SK-N-SH treated with all-trans-retinoic acid at 6 μM for 48 hours (cell line): ENCODE measurements at regions not wholly inside any gene's neighbourhood (a gene's known extent, or its start where the extent isn't known, plus 50 kb on each side); places are given as distances from the start of the nearest gene placed in this dataset.

ENCODE experiments used
- ATAC-seq: fragments of 200-7000 bp; cut with Tn5 transposase; 3 replicates; pipeline ENCODE4 v1.9.1; 2020; ENCODE audit warnings: mild to moderate bottlenecking, moderate library complexity
- ARNTL ChIP-seq: fragments of 450-650 bp; formaldehyde crosslinking; IDR thresholded peaks from 2 replicates; pipeline ENCODE4 v1.5.0; 2020; ENCODE audit warnings: low read depth, mild to moderate bottlenecking, moderate library complexity, borderline replicate concordance
- BACH2 ChIP-seq: fragments of 250-450 bp; sonication (Bioruptor Pico); IDR thresholded peaks from 2 replicates; pipeline ENCODE4 v1.9.0; 2021; ENCODE audit warnings: mild to moderate bottlenecking, borderline replicate concordance
- CSDC2 ChIP-seq: fragments of 250-450 bp; sonication (Bioruptor Pico); IDR thresholded peaks from 2 replicates; pipeline ENCODE4 v1.5.0; 2020; ENCODE audit warnings: mild to moderate bottlenecking, moderate library complexity
- ESRRG ChIP-seq: fragments of 250-450 bp; sonication (Bioruptor Pico); IDR thresholded peaks from 2 replicates; pipeline ENCODE4 v1.6.1; 2021; ENCODE audit warnings: mild to moderate bottlenecking
- ISL1 ChIP-seq: fragments of 250-450 bp; sonication (Bioruptor Pico); IDR thresholded peaks from 2 replicates; pipeline ENCODE4 v2.1.2; 2022; ENCODE audit warnings: mild to moderate bottlenecking, moderate library complexity
- OSR1 ChIP-seq: fragments of 250-450 bp; sonication (Bioruptor Pico); IDR thresholded peaks from 2 replicates; pipeline ENCODE4 v1.8.0; 2022; ENCODE audit warnings: moderate library complexity, mild to moderate bottlenecking, inconsistent platforms
- POU6F1 ChIP-seq: fragments of 250-450 bp; sonication (Bioruptor Pico); IDR thresholded peaks from 2 replicates; pipeline ENCODE4 v1.8.0; 2021; ENCODE audit warnings: low read depth, mild to moderate bottlenecking, moderate library complexity, borderline replicate concordance
- SNAI2 ChIP-seq: fragments of 250-450 bp; sonication (Bioruptor Pico); IDR thresholded peaks from 2 replicates; pipeline ENCODE4 v1.5.0; 2020; ENCODE audit warnings: mild to moderate bottlenecking, moderate library complexity
- TCF4 ChIP-seq: fragments of 250-450 bp; sonication (Bioruptor Pico); IDR thresholded peaks from 2 replicates; pipeline ENCODE4 v1.8.0; 2021; ENCODE audit warnings: mild to moderate bottlenecking, moderate library complexity, borderline replicate concordance
- TOX ChIP-seq: fragments of 250-450 bp; sonication (Bioruptor Pico); IDR thresholded peaks from 2 replicates; pipeline ENCODE4 v1.8.0; 2021; ENCODE audit warnings: mild to moderate bottlenecking, moderate library complexity, borderline replicate concordance
- ZC3H10 ChIP-seq: fragments of 250-450 bp; sonication (Bioruptor Pico); IDR thresholded peaks from 2 replicates; pipeline ENCODE4 v1.5.1; 2021; ENCODE audit warnings: mild to moderate bottlenecking, moderate library complexity
- ZFP3 ChIP-seq: fragments of 250-450 bp; sonication (Bioruptor Pico); IDR thresholded peaks from 2 replicates; pipeline ENCODE4 v1.5.0; 2020; ENCODE audit warnings: mild to moderate bottlenecking, moderate library complexity
- ZFP30 ChIP-seq: fragments of 450-650 bp; formaldehyde crosslinking; IDR thresholded peaks from 2 replicates; pipeline ENCODE4 v1.5.0; 2022; ENCODE audit warnings: mild to moderate bottlenecking, moderate library complexity
- ZNF565 ChIP-seq: fragments of 450-650 bp; formaldehyde crosslinking; conservative IDR thresholded peaks from 2 replicates; pipeline ENCODE4 v1.5.0; 2020; ENCODE audit warnings: low read depth, mild to moderate bottlenecking, moderate library complexity
- ZNF70 ChIP-seq: fragments of 450-650 bp; formaldehyde crosslinking; IDR thresholded peaks from 2 replicates; pipeline ENCODE4 v1.5.0; 2020; ENCODE audit warnings: mild to moderate bottlenecking, moderate library complexity
- ZNF8 ChIP-seq: fragments of 450-650 bp; formaldehyde crosslinking; IDR thresholded peaks from 2 replicates; pipeline ENCODE4 v1.5.0; 2020; ENCODE audit warnings: mild to moderate bottlenecking, moderate library complexity
- TF ChIP-seq, protein P1 (sequence below): fragments of 250-450 bp; sonication (Bioruptor Pico); IDR thresholded peaks from 2 replicates; pipeline ENCODE4 v1.5.1; 2021; ENCODE audit warnings: mild to moderate bottlenecking, moderate library complexity
- TF ChIP-seq, protein P2 (sequence below): fragments of 250-450 bp; sonication (Bioruptor Pico); IDR thresholded peaks from 2 replicates; pipeline ENCODE4 v1.5.1; 2020; ENCODE audit warnings: low read depth, mild to moderate bottlenecking, moderate library complexity
- TF ChIP-seq, protein P3 (sequence below): fragments of 250-450 bp; sonication (Bioruptor Pico); IDR thresholded peaks from 2 replicates; pipeline ENCODE4 v1.5.0; 2020; ENCODE audit warnings: mild to moderate bottlenecking, moderate library complexity
- TF ChIP-seq, protein P4 (sequence below): fragments of 250-450 bp; sonication (Bioruptor Pico); IDR thresholded peaks from 2 replicates; pipeline ENCODE4 v1.8.0; 2020; ENCODE audit warnings: mild to moderate bottlenecking, moderate library complexity, borderline replicate concordance

DNA sequence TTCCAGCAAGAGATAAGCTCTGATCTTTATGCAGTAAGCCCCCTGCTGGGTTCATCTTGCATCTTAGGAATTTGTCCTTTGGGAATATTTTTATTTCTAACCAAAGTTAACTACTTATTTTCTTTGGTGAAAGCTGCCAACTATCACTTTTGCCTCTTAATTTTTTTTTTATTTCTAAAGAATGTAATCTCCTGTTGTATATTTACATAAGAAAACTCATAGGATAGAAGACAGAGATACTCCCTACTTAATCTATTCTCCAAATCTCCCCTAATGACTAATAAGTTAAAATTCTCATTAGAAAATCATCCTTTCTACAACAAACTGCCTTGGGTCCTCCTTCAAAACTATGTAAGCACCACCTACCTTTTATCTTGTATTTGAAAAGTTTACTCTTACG lies 612.2 kb upstream of the SLC39A10 start:
- no peak for ATAC-seq
- TF ChIP-seq, protein P1, sequence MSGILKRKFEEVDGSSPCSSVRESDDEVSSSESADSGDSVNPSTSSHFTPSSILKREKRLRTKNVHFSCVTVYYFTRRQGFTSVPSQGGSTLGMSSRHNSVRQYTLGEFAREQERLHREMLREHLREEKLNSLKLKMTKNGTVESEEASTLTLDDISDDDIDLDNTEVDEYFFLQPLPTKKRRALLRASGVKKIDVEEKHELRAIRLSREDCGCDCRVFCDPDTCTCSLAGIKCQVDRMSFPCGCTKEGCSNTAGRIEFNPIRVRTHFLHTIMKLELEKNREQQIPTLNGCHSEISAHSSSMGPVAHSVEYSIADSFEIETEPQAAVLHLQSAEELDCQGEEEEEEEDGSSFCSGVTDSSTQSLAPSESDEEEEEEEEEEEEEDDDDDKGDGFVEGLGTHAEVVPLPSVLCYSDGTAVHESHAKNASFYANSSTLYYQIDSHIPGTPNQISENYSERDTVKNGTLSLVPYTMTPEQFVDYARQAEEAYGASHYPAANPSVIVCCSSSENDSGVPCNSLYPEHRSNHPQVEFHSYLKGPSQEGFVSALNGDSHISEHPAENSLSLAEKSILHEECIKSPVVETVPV (CRISPR knock-in tag) = no peak
- TF ChIP-seq, protein P2, sequence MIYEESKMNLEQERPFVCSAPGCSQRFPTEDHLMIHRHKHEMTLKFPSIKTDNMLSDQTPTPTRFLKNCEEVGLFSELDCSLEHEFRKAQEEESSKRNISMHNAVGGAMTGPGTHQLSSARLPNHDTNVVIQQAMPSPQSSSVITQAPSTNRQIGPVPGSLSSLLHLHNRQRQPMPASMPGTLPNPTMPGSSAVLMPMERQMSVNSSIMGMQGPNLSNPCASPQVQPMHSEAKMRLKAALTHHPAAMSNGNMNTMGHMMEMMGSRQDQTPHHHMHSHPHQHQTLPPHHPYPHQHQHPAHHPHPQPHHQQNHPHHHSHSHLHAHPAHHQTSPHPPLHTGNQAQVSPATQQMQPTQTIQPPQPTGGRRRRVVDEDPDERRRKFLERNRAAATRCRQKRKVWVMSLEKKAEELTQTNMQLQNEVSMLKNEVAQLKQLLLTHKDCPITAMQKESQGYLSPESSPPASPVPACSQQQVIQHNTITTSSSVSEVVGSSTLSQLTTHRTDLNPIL (CRISPR knock-in tag) = no peak
- no peak for TF ChIP-seq ZFP3 (CRISPR knock-in tag)
- TF ChIP-seq ARNTL (CRISPR knock-in tag) = no peak
- no peak for TF ChIP-seq OSR1 (CRISPR knock-in tag)
- TF ChIP-seq CSDC2 (CRISPR knock-in tag) = no peak
- TF ChIP-seq ZFP30 (CRISPR knock-in tag) = no peak
- TF ChIP-seq SNAI2 (CRISPR knock-in tag) = no peak
- no peak for TF ChIP-seq TOX (CRISPR knock-in tag)
- TF ChIP-seq, protein P3, sequence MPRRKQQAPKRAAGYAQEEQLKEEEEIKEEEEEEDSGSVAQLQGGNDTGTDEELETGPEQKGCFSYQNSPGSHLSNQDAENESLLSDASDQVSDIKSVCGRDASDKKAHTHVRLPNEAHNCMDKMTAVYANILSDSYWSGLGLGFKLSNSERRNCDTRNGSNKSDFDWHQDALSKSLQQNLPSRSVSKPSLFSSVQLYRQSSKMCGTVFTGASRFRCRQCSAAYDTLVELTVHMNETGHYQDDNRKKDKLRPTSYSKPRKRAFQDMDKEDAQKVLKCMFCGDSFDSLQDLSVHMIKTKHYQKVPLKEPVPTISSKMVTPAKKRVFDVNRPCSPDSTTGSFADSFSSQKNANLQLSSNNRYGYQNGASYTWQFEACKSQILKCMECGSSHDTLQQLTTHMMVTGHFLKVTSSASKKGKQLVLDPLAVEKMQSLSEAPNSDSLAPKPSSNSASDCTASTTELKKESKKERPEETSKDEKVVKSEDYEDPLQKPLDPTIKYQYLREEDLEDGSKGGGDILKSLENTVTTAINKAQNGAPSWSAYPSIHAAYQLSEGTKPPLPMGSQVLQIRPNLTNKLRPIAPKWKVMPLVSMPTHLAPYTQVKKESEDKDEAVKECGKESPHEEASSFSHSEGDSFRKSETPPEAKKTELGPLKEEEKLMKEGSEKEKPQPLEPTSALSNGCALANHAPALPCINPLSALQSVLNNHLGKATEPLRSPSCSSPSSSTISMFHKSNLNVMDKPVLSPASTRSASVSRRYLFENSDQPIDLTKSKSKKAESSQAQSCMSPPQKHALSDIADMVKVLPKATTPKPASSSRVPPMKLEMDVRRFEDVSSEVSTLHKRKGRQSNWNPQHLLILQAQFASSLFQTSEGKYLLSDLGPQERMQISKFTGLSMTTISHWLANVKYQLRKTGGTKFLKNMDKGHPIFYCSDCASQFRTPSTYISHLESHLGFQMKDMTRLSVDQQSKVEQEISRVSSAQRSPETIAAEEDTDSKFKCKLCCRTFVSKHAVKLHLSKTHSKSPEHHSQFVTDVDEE (CRISPR knock-in tag) = no peak
- TF ChIP-seq ESRRG (CRISPR knock-in tag) = no peak
- no peak for TF ChIP-seq ZNF565
- TF ChIP-seq ZC3H10 (CRISPR knock-in tag) = no peak
- TF ChIP-seq, protein P4, sequence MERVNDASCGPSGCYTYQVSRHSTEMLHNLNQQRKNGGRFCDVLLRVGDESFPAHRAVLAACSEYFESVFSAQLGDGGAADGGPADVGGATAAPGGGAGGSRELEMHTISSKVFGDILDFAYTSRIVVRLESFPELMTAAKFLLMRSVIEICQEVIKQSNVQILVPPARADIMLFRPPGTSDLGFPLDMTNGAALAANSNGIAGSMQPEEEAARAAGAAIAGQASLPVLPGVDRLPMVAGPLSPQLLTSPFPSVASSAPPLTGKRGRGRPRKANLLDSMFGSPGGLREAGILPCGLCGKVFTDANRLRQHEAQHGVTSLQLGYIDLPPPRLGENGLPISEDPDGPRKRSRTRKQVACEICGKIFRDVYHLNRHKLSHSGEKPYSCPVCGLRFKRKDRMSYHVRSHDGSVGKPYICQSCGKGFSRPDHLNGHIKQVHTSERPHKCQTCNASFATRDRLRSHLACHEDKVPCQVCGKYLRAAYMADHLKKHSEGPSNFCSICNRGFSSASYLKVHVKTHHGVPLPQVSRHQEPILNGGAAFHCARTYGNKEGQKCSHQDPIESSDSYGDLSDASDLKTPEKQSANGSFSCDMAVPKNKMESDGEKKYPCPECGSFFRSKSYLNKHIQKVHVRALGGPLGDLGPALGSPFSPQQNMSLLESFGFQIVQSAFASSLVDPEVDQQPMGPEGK (CRISPR knock-in tag) = no peak
- no peak for TF ChIP-seq ZNF8 (CRISPR knock-in tag)
- no peak for TF ChIP-seq ISL1
- no peak for TF ChIP-seq BACH2
- no peak for TF ChIP-seq ZNF70
- no peak for TF ChIP-seq TCF4 (CRISPR knock-in tag)

GRCh38 chr2:195038153-195038552 lies 618.9 kb upstream of the SLC39A10 start:
- no peak for TF ChIP-seq ZNF8 (CRISPR knock-in tag)
- no peak for TF ChIP-seq TOX (CRISPR knock-in tag)
- TF ChIP-seq POU6F1 (CRISPR knock-in tag) = no peak
- no peak for TF ChIP-seq CSDC2 (CRISPR knock-in tag)
- ATAC-seq = no peak

DNA sequence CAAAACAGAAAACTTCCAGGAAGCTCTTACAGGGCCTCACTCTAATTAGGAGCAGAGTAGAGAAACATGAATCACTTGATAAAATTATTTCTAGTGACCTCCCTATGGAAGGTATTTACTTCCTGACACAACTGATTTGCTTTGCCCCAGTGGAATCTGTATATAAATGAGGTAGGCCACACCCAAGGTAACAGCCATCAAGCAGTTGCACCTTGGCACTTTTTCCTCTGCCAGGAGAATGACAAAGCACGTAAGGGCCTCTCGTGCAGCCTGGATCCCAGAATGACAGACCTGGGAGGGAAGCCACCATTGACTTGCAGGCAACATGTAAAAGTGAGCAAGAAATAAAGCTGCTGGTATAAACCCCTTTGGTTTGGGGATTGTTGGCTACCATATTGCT lies 620.0 kb upstream of the SLC39A10 start:
- no peak for ATAC-seq
- no peak for TF ChIP-seq ZNF565
- TF ChIP-seq ZFP3 (CRISPR knock-in tag) = no peak
- TF ChIP-seq, protein P3 (CRISPR knock-in tag) = no peak
- no peak for TF ChIP-seq ISL1
- no peak for TF ChIP-seq SNAI2 (CRISPR knock-in tag)
- TF ChIP-seq ZC3H10 (CRISPR knock-in tag) = no peak
- no peak for TF ChIP-seq TCF4 (CRISPR knock-in tag)
- no peak for TF ChIP-seq ARNTL (CRISPR knock-in tag)
- TF ChIP-seq, all 23 proteins: peak for 0
